HS-5 (cell line): ENCODE measurements at regions not wholly inside any gene's neighbourhood (a gene's known extent, or its start where the extent isn't known, plus 50 kb on each side); places are given as distances from the start of the nearest gene placed in this dataset.
A peak's percentile ranks its signal among the peaks of the same experiment; 100 is the strongest.

Experiments
- DNase-seq: peaks from one replicate; pipeline ENCODE4 v3.0.0-alpha.2; 2012; ENCODE audit warnings: low read depth

DNA sequence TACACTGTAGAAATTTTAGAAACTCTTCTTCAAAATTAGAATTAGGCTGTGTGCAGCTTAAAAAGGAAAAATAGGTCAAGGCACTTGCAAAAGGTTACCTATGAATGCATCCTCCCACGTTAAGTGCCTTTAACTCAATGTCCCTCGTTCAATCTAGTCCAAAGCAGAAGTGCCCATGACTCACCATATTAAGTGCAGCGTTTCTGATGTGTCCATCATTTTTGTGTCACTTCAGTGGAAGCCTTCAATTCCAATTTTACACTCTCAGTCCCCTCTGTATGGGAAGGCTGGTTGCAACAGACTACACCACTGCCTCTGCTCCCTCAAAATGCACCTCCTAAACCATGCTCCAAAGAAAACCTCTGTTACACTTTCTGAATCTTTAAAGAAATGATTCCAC, 53.4 kb downstream of the FOXB1 start:
- no peak for DNase-seq

DNA sequence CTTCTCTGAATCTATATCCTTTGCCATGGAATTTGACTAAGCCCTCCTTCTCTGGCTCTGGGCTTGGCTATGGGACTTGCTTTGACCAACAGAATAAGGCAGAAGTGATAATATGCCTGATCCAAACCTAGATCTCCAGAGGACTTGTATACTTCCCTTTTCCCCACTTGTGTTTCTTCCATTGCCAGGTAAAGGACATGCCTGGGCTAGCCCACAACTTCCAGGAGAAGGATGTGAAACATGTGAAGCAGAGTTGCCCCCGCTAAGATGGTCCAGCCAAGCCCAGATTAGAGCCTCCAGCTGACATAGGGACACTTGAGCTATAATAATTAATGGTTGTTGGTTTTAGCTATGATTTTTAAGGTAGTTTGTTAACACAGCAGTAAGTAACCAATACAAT, 55.1 kb downstream of the FOXB1 start:
- no peak for DNase-seq

DNA sequence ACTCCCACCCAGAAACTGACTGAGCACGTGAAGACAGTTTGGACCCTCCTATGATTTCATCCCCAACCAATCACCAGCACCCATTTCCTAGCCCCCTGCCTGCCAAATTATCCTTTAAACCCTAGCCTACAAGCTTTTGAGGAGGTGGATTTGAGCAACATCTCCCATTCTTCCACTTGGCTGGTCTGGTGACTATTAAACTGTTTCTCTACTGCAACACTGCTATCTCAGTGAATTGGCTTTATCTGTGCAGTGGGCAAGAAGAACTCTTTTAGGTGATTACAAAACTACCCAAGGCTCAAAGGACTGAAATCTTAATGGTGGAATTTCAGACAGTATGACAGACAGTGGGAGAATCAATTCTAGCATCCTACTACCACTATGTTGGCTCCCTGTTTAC, 57.6 kb downstream of the FOXB1 start:
- DNase-seq: no peak

DNA sequence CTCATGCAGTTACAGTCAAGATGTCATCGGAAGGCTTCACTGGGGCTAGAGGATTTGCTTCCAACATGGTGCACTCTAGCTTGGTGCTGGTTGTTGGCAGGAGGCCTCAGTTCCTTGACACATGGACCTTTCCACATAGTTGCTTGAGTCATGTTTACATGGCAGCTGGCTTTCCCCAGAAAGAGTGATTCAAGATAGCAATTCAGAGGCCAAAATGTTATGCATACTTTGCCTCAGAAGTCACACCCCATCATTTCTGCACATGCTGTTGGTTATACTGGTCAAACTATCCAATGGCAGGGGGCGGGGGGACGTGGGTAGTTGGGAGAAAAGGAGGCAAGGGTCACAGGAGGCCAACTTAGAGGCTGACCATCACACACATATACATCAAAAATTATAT, 58.7 kb downstream of the FOXB1 start:
- peak; percentile 43 for DNase-seq

DNA sequence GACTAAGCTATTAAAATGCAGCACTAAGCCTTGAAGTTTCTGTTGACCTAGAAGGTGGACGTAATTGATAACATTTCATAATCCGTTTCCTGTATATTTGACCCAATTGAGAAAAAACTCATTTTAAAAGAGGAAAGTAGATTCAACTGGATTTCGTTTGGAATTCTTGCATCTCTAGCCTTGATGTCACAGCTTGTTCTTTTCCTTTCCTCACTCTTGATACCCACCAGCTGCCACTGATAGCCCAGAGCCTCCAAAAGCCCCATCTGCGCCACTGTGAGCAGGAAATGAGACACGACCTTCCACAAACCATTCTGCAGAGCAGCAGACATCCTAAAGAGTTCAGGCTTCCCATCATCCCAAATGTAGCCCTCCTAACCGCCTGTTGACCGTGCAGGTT, 61.8 kb downstream of the FOXB1 start:
- no peak for DNase-seq

DNA sequence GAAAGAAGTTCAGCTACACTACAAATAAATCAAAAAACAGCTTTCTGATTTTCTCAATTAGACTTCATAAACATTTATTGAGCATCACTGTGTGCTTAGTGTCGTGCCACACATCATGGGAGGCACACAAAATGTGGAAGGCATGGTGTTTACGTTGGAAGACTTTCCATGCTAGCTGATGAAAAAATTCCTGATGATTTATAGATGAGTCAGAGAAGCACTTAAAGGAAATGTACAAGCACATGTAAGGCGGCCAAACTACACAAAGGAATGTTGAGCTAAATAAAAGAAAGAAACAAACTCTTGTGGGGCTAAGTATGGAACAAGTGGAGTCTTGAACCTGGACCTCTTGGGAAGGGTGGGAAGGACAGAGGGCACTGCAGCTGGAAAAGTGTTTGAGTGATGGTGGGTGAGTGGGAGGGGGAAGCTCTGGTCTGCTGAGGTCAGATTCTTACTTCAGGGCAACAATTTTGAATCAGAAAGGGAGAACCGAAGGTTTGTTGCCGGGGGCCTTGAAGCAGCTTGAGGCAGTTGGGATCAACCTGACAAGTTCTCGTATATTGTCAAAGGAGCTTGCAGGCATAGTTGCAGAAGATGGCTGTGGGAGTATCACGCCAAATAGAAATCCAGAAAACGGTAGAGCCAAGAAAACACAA, 66.9 kb downstream of the FOXB1 start:
- DNase-seq: peak; percentile 73

DNA sequence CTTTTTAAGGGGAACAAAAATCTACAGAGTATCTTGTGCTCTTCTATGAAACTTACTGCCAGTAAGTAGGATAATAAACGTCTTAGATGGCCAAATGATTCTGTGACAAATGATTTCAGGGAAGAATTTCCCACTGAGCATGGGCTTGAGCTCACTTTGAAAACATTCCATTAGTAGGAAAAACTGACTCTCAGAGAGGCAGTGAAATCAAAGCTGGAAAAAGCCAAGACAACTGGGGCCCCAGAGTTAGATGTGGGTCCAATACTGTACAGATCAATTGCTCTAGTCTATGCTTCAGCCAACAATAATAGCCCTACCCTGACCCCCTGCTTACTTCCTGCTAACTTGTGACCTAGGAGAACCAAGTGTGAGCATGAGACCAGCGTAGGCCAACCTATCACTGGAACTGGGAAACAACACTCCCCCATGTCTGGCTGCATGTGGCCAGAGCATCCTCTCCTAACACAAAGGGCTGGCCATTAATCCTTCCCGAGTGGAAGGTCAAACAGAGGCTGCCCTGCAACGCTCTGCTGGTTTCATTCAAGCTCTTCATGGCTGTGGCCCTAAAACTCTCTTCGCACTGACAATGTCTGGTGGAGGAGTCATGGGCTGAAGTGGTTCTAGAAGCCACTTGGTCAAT, 68.8 kb downstream of the FOXB1 start:
- DNase-seq: no peak

DNA sequence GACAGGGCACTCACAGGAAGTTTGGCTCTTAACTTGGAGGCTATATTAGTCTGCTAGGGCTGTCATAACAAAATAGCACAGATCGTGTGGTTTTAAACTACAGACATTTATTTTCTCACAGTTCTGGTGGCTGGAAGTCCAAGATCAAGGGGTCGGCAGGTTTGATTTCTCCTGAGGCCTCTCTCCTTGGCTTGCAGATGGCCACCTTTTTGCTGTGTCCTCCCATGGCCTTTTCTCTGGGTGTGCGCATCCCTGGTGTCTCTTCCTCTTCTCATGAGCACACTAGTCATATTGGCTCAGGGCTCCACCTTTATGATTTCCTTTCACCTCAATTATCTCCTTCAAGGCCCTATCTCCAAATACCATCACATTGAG, 69.3 kb downstream of the FOXB1 start:
- DNase-seq: no peak

DNA sequence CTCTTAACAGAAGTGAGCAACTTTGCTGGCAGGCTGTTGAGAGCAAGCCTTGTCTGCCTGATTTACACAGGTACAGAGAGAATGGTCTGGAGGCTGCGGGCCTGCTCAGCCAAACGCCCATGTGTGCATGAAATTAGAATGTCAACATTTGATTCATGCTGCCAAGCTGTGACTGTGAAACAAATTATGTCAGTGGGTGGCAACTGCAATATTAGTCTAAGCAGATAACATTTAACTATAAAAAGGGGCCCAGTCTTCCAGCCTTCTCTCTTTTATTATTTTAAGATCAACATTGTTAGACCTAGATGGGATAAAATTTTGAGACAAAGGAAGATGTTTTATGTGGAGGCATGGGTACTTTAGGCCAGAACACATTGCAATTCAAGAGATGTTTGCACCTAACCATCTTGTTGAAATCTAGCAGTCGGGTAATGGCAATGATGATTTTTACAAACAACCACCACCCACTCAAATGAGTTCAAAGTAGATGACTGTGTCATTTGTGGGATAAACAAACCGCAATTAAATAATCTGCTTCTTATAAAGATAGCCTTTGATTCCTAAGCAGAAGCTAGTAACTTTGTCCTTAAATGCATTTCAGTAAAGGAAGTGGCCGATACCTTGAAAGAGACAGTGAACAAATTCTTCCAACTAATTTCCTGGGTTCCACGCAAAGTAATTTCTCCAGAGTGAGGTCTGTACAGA, 70.2 kb downstream of the FOXB1 start:
- no peak for DNase-seq

DNA sequence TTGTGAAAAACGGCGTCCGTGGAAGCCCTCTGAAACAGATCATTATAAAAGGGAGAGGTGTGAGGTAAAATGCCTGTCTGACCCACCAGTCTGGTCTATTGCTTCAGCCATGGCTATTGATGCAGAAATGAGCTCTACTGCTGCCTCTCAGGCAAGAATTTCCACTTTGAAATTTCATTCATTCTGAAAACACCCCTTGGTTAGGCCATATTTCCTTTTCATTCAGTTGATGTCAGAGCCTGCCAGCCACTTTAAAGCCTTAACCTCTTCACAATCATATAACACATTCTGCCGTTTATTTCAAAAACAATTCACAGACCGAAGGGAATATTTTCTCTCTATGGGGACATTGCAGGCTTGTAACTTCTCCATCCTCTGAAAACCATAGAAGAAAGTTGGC, 71.9 kb downstream of the FOXB1 start:
- no peak for DNase-seq

DNA sequence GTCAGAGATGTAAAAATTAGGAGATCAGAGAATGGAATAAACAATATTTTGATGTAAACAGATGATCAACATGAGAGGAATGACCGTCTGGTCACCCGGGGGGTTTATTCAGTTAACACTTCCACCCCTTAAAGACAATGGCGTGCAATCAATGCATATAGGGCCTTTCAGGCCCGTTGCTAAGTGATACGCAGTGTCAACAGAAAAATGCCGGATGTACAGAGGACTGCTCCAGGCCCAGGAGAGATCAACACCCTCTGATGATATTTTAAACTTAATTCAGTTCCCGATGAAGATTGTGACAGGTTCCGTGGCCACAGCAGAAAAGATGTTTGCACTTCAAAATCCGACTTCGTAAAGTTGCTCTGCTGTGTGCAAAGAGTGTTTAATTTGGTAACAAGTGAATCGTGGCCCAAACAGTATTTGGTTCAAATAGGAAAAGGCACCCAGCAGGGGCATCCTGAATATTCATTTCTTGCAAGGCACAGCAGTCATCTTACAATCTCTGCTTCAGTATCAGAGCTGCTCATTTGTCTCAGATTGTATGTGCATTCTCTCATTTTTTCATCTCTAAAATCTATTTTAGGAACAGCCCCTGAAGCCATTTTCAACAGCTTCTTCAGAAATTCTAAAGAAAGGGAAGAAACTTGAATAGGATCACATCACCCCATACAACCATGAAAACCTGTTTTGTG, 72.6 kb downstream of the FOXB1 start:
- no peak for DNase-seq

DNA sequence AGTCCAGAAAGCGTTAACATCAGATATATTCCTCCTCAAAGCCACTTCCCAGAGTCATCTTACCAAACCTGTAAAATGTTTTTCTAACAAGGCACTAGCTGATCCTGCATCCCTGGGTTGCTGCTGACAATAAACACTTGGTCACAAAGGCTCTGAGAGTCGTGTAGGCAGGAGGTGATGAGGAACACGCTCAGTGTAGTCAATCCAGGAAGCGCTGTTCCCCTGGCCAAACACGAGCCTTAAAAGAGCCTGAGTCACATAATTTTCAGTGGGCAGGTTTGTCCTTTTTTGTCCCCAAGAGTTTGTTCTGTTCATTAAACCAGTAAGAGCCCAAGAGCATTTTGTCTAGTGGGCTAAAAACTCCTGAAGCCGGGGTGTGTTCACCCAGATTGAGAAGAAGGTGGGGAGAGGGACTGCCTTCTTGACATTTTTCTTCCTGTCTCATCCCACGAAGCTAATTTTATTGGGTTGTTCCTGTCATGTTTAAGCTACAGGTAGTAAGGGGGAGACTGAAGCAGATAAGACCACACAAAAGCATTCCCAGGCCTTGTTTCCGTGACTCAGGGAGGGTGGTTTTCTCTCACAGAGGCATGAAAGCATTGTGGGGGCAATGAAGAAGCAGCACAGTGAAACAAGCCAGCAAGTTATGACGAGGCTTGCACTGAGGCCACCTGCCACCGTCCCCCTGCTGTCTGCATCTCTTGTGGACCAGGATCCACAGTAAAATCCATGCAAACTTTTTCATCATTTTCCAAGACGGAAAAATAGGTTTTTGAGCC, 73.7 kb downstream of the FOXB1 start:
- DNase-seq: no peak

DNA sequence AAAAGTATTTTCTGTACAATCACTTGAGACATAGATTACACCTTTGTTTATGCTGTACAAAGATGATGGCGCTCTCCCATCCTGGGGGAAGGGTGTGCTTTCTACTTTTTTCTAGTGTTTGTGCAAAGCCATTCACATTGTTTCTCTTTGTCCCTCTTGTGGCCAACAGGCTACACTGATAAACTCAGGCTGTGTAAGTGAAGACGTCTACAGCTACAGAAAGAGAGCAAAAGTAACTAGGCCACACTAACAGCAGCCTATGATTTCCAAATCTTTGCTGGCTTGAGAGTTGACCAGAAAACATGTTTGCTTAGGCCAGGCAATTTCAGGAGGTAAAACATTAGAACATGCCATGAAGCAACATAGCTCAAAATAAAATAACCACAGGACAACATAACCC, 75.1 kb downstream of the FOXB1 start:
- no peak for DNase-seq

DNA sequence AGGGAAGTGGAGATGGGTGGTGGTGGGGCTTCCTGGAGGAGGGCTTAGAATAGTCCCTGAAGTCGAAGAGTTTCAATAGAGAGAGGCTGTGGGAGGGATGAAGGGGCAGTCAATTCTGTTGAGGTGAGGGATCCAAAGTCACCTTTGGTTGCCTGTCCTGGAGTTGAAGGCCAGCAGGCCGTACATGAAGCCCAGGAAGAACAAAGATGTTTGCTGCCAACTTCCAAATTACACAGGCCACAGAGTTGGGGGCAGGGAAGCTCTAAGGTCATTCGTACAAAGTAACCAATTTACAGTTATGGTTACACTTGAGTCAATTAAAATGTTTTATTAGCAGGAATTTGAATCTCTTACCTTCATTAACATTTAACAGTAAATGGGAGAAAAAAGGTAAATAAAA, 77.9 kb downstream of the FOXB1 start:
- no peak for DNase-seq

DNA sequence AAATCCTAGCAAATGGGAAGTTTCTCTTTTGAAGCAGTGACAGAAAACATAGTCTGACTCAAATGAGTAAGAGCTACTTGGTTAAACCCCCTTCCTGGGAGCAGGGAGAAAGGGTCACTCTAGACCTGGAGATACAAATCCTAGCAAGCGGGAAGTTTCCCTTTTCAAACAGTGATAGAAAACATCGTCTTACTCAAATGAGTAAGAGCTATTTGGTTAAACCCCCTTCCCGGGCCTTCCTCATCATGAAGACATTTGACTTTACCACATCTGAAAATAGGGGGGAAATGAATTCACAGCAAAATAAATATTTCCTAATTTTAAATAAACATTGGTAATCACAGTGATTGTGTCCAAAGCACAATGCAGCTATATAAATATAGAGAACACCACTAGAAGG, 79.2 kb downstream of the FOXB1 start:
- DNase-seq: no peak

DNA sequence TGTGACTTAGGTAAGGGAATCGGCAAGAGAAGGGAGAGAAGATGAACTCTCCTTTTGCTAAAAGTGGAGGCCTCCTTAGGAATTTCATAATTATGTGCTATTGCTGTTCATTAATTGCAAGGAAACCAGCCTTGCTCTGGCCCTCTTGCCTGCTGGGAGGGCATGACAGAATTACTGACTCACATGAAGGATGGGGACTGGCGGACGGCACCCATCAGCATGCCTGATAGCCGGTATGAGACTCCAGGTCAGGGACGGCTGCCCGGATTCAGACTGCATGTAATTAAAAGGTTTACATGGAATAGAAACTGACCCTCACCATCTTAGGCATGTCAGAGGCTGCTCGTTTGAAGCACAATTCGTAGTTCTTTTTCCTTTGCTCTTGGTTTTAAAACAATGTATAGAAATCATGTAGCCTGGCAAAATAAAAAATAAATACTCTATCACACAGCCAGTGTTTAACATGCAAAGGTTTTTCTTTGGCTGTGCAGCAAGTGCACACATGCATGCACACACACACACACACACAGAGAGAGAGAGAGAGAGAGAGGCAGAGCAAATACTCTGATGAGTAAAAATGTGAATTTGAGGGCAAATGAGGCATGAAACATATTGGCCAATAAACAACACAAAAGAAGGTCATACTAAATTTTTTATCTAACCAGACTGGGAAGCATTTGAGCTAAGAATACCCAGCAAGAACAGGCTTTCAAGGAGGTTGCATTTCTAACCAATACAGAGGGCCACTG, 82.7 kb downstream of the FOXB1 start:
- DNase-seq: no peak

DNA sequence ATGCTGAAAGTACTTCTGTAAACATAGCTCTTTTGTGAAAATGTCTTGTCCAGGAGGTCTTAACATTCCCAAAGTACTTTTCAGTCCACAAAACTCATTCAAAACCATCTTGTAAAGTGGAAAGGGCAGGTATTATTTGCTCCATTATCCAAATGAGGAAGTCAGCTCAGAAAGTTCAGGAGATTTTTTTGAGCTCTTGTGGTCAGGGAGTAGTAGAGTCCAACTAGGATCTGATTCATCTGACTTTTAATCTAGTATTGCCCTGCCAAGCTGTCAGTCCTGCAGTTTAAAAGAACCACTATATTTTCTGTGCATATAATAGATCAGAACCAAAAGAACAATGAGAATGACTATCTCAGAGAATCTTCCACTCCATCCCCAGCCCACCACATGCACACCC, 83.5 kb downstream of the FOXB1 start:
- no peak for DNase-seq

DNA sequence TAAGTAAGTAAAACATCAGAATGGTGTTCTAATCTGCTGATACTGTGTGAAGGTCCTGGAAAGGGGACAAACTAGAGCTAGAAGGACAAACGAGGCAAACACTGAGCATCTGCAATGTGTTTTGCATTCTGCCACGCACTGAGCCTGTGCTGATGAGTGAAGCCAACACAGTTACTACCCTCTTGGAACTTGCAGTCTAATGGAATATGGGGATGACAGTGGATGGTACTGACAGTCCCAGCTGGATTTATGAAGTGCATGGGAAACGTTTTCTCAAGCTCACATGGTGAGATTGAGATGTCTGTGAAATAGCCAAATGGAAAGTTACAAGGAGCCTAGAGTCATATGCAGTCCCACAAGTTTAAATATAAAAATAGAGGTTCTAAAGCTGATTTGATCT, 86.6 kb downstream of the FOXB1 start:
- no peak for DNase-seq

DNA sequence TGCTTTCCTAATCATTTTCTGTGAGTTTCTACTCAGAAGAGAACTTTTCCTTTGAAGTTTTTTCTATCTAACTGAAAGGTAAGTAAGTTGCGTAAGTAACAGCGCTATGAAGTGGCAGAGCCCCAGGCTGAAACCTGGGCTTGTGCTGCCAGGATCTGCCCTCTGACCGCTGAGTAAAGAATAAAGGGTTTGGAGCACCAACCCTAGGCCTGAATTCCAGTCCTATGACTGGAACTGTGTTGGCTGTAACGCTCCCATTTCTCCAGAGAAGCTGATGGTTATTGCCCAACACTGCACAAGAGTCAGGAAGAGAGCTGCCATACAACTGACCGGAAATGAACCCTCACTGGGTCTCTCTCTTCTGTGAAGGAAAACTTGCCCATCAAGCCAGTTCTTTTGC, 87.0 kb downstream of the FOXB1 start:
- DNase-seq: peak; percentile 83

DNA sequence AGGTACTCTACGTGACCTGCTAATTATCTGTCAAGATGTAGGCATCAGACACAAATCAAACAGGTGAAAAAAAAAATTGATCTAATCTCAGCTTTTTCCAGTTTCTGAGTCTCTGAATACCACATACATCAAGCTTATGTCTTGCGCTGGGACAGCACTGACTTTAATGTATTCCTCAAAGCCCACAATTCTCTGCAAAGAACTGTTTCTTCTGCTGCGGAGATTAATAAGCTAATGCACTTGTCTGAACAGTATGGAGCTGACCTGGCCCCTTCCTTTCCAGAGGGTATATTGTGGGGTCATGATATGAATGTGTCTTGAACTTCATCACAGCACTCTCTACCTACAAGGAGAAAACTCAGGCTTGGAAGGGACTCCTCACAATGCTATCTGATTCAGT, 87.8 kb downstream of the FOXB1 start:
- DNase-seq: no peak

DNA sequence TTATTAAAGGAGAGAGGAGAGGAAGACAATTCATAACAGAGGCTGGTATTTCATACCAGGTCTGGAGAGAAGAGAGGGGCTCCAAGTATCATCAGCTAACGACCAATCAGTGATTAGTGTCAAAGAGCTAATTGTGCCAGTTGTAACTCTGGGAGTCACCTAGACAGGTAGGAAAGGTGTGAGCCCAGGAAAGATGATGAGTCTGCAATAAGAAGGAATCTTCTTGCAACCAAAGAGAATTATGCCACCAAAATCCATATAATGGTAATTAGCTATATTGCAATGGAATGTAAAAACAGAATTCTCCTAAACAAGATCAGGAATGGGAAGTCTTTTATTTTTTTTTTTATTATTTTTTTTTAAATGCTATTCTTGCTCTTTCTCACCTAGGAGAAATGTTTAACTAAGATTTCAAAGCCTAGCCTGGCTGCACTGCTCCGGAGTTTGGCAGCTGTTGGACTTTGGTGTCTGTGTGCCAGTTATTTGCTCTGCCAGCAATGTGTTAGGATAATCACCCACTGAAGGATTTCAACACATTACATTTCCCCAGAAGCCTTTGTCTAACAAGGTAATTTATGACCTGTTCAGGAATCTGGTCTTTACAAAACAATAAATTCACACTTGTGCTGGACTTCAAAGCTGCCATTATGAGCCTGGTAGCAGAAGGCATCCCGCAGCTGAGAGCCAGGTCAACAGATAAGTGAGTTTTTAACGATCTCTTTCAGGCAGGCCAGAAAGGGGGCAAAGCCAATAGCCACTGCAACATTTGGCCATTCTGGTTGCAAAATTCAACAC, 89.4 kb downstream of the FOXB1 start:
- DNase-seq: no peak
